ENCODE measurements at regions not wholly inside any gene's neighbourhood (a gene's known extent, or its start where the extent isn't known, plus 50 kb on each side); places are given as distances from the start of the nearest gene placed in this dataset.

DNA sequence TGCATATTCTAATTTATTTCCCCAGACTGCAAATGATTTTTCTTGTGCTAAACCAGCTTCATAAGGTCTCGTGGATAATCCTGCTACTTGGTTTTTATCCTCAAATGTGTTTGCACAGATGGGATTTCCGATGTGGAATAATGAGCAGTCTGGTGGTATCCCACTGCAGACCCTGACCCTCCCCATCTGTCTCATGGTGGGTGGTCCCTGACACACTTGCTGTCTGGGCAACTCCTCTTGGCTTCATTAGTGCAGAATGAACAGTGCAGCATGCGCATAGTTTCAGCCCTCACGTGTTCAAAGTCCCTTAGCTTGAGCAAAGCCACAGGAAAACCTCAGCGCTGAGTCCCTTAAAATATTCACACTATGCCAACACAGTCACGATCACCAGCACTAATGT lies 996.5 kb downstream of the AACS start:
- Histone ChIP-seq H3K4me1 (ENCODE audit: control insufficient read depth in 1 of 2, low read depth in 2 of 2) (no peaks in the 10 kb centered on the region), H3K36me3 (no peaks in the 10 kb centered on the region)

DNA sequence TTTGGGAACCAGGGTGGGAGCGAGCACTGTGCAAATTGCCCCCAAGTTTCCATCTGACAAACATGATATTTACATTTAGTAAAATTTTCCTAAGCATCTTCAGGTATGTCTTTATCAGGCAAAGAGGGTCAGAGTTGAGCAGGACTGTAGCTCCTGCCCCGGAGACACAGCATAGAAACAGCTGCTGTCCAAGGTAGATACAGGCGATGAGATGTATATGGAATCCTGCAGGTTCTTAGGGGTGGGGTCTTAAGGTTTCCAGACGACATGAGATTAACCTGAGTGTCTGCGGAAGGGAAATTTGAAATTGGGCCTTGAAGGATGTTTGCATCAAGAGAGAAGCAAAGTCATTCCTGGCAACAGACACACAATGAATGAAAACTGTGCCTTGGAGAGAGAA lies 998.8 kb downstream of the AACS start:
- H3K27me3 ChIP-seq (replicated peaks; ENCODE audit: insufficient read depth) = no peaks in the 10 kb centered on the region
- no peaks in the 10 kb centered on the region for H3K4me1 ChIP-seq (ENCODE audit: control insufficient read depth in 1 of 2, low read depth in 2 of 2)
- no peak overlapping the region for H3K4me3 ChIP-seq
- no peak overlapping the region for H3K27ac ChIP-seq
- DNase-seq (ENCODE audit: low spot score) (no peak), ATAC-seq (ENCODE audit: insufficient number of reproducible peaks, low FRiP score, low read depth) (no peak)
- H3K9me3 ChIP-seq = no peaks in the 10 kb centered on the region
- no peaks in the 10 kb centered on the region for H3K36me3 ChIP-seq
- TF ChIP-seq, protein P1, sequence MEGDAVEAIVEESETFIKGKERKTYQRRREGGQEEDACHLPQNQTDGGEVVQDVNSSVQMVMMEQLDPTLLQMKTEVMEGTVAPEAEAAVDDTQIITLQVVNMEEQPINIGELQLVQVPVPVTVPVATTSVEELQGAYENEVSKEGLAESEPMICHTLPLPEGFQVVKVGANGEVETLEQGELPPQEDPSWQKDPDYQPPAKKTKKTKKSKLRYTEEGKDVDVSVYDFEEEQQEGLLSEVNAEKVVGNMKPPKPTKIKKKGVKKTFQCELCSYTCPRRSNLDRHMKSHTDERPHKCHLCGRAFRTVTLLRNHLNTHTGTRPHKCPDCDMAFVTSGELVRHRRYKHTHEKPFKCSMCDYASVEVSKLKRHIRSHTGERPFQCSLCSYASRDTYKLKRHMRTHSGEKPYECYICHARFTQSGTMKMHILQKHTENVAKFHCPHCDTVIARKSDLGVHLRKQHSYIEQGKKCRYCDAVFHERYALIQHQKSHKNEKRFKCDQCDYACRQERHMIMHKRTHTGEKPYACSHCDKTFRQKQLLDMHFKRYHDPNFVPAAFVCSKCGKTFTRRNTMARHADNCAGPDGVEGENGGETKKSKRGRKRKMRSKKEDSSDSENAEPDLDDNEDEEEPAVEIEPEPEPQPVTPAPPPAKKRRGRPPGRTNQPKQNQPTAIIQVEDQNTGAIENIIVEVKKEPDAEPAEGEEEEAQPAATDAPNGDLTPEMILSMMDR (IDR thresholded peaks at IDR 0.05) = no peak

More for the DNA sequence above, 996.5 kb downstream of the AACS start:
- ATAC-seq (ENCODE audit: insufficient number of reproducible peaks, low FRiP score, low read depth) = no peak
- Histone ChIP-seq H3K9me3 (no peaks in the 10 kb centered on the region), H3K4me3 (no peak overlapping the region), H3K27me3 (replicated peaks; ENCODE audit: insufficient read depth) (no peaks in the 10 kb centered on the region), H3K27ac (no peak overlapping the region)
- DNase-seq (ENCODE audit: low spot score) = no peak
- TF ChIP-seq, protein P1 (IDR thresholded peaks at IDR 0.05) = no peak

GRCh38 chr12:126067626-126068329 lies 1002.5 kb downstream of the AACS start:
- no peaks in the 10 kb centered on the region for H3K4me1 ChIP-seq (ENCODE audit: control insufficient read depth in 1 of 2, low read depth in 2 of 2)
- H3K9me3 ChIP-seq = peaks cover 5% of the 10 kb centered on the region
- H3K27me3 ChIP-seq (replicated peaks; ENCODE audit: insufficient read depth) = no peaks in the 10 kb centered on the region
- H3K36me3 ChIP-seq = no peaks in the 10 kb centered on the region
- DNase-seq (ENCODE audit: low spot score) (no peak), ATAC-seq (ENCODE audit: insufficient number of reproducible peaks, low FRiP score, low read depth) (no peak)
- no peak overlapping the region for H3K4me3 ChIP-seq
- TF ChIP-seq, protein P1 (IDR thresholded peaks at IDR 0.05) = no peak
- H3K27ac ChIP-seq = no peak overlapping the region

DNA sequence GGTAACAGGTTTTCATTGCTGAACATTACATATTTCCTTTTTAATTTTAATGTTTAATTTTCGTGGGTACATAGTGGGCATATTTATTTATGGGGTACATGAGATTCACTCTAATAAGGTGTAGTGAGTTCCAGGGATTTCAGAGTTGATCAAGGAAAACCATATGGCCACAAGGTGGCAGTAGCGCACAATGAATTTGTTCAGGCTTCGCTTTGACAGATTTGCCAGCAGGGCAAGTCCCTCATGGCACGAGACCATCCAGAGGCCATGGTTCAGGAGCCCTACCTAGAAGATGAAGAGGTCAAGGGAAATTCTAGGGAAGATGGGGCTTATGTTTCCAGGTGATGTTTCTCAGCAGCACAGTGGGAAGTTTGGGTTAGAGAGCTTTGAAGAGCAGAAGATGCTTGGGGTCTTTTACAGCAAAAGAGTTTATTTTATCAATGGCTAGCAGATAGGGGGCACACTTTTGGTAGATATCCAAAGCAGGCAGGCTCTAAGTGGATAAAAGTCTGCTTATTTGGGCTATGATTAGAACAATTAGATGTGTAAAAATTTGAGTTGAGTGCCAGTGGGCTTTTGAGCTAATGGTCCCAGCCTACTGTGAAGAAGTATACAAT lies 1004.4 kb downstream of the AACS start:
- TF ChIP-seq, protein P1 (IDR thresholded peaks at IDR 0.05) = no peak
- no peak for DNase-seq (ENCODE audit: low spot score)
- no peaks in the 10 kb centered on the region for H3K36me3 ChIP-seq
- ATAC-seq (ENCODE audit: insufficient number of reproducible peaks, low FRiP score, low read depth) = no peak
- no peaks in the 10 kb centered on the region for H3K4me1 ChIP-seq (ENCODE audit: control insufficient read depth in 1 of 2, low read depth in 2 of 2)
- no peak overlapping the region for H3K4me3 ChIP-seq
- no peak overlapping the region for H3K27ac ChIP-seq
- peaks cover 5% of the 10 kb centered on the region for H3K9me3 ChIP-seq
- H3K27me3 ChIP-seq (replicated peaks; ENCODE audit: insufficient read depth) = no peaks in the 10 kb centered on the region

GRCh38 chr12:126076515-126076914 lies 1011.3 kb downstream of the AACS start:
- H3K9me3 ChIP-seq = no peaks in the 10 kb centered on the region
- TF ChIP-seq, protein P1 (IDR thresholded peaks at IDR 0.05) = no peak
- H3K4me1 ChIP-seq (ENCODE audit: control insufficient read depth in 1 of 2, low read depth in 2 of 2) = no peaks in the 10 kb centered on the region
- no peak overlapping the region for H3K4me3 ChIP-seq
- H3K36me3 ChIP-seq = no peaks in the 10 kb centered on the region
- ATAC-seq (ENCODE audit: insufficient number of reproducible peaks, low FRiP score, low read depth) (no peak), DNase-seq (ENCODE audit: low spot score) (no peak)
- no peak overlapping the region for H3K27ac ChIP-seq
- no peaks in the 10 kb centered on the region for H3K27me3 ChIP-seq (replicated peaks; ENCODE audit: insufficient read depth)
